ENCODE measurements at regions not wholly inside any gene's neighbourhood (a gene's known extent, or its start where the extent isn't known, plus 50 kb on each side); places are given as distances from the start of the nearest gene placed in this dataset.

GRCh38 chr5:97728920-97729319 is 545.9 kb upstream of the RIOK2 start:
- TF ChIP-seq CTCF (IDR thresholded peaks at IDR 0.05; ENCODE audit: insufficient read depth, low read length) = no peak
- TF ChIP-seq REST (IDR thresholded peaks at IDR 0.05; ENCODE audit: insufficient replicate concordance, low read depth) = no peak
- TF ChIP-seq POLR2AphosphoS5 (IDR thresholded peaks at IDR 0.05; ENCODE audit: low read depth) = no peak
- no peak for TF ChIP-seq GABPA (IDR thresholded peaks at IDR 0.05; ENCODE audit: low read depth)
- no peak for TF ChIP-seq SPI1 (IDR thresholded peaks at IDR 0.05; ENCODE audit: borderline replicate concordance, low read depth)
